HS-5 (cell line): ENCODE measurements at regions not wholly inside any gene's neighbourhood (a gene's known extent, or its start where the extent isn't known, plus 50 kb on each side); places are given as distances from the start of the nearest gene placed in this dataset.

Experiments used
- DNase-seq: peaks from one replicate; pipeline ENCODE4 v3.0.0-alpha.2; 2012; ENCODE audit warnings: low read depth

DNA sequence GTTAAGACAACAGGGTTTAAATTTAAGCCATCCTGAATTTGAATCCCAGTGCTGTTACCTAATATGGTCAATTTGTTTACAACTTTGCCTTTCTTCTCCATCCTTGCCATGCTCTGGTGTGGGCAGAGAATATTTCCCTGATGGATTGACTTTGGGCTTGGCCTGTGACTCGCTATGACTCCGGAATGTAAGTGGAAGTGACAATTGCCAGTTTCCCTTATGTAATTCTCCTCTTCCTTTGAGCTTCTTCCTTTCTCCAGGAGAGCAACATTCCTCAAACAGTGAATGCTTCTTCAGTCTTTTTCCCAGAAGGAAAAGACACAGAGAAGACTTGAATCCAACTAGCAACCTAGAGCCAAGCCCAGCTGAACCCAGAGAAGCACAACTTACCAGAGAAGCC lies 159.1 kb downstream of the LURAP1L start:
- peak; percentile 82 for DNase-seq

DNA sequence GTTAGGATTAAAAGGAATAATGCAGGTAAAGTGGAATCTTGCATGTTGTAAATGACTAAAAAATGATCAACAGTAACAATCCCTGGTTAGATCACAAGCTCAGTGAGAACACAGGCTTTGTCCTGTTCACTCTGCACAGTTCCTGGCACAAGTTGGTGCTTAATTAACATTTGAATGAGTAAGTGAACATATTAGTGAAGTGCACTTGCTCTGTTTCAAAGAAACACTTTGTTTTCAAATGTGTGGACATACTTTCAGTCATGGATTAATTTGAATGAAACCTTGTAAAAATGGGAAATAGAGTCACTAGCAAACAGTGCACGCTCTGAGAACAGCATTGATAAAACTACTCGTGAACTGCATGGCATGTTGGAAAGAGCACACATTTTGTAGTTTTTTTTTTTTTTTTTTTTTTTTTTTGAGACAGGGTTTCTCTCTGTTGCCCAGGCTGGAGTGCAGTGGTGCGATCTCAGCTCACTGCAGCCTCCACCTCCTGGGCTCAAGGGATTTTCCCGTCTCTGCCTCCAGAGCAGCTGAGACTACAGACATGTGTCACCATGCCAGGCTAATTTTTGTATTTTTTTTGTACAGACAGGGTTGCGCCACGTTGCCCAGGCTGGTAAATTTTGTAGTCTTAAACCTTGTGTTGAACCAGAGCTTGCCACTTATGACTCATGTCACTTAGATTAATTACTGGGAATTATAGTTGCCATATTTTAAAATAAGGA lies 159.9 kb downstream of the LURAP1L start:
- no peak for DNase-seq

DNA sequence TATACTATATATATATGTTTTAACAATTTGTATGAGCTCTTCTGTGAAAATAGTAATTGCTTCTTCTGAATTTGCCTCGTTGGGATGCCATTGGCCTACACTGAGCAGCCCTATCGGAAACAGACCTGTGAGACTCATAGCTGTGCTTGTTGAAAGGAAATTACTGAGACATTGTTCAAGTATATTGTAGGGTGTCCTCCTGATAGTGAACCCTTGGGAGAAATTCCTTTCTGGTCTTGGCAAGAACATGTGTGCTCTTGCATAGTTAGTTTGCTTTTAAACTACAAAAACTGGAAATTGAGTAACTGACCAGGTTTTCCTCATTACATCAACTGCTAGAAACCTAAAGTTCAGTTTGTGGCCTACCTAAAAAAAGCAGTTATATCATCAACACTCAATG lies 160.9 kb downstream of the LURAP1L start:
- peak; percentile 37 for DNase-seq

DNA sequence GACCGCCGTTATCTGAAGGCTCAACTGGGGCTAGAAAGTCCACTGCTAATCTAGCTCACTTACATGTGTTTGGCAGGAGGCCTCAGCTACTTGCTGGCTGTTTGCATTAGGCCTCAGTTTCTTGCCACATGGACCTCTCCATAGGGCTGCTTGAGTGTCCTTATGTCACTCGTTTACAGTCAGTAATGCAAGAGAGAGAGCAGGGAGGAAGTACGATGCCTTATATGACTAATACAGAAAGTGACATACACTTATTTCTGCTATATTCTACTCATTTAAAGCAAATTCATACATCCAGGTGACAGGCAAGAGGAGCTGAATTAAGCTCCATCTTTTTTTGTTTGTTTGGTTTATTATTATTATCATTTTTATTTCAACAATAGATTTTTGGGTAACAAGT lies 179.6 kb downstream of the LURAP1L start:
- DNase-seq = no peak

DNA sequence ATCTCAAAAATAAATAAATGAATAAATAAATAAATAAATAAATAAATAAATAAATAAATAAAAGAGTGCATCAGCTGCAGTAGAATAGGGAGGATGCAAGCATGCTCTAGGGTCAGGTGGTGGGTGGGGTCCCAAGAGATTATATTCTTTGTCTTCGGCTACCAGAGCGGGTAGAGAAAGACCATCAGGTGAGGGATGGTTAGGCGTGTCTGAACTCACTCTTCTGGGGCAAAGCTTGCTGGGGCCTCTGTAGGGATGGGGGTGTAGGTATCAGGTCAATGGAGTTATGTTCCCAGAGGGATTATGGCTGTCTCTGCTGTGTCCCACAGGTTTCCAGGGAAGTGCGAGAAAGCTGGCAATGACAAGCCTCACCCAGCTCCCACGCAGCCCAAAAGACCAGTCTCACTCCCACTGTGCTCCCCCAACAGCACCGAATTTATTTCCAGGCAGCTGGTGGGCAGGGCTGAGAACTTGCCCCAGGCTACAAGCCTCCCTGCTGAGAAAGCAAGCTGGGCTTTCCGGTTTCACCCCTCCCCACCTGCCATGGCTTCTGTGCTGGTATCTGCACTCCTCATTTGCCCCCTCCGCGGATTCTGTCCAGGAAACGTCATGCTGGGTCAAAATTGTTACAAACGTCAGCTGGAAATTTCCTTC lies 180.8 kb downstream of the LURAP1L start:
- DNase-seq = no peak

DNA sequence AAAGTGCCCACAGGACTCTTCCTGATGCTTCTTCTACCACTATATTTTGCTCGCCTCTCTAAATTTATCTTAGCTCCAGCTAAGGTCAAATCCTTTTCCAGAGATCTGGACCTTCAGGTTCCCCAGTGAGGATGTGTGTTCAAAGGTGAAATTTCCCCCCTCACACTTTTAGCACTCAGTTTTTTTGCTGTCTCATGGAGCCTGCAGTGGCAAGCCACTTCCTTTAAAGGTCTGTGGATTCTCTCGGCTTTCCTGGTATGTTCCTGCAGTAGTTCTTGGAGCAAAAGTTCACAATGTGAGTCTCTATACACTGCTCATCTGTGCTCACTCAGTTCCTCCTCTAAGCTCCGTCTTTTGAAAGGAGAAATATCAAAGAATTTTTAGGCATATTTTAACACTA lies 181.4 kb downstream of the LURAP1L start:
- no peak for DNase-seq

DNA sequence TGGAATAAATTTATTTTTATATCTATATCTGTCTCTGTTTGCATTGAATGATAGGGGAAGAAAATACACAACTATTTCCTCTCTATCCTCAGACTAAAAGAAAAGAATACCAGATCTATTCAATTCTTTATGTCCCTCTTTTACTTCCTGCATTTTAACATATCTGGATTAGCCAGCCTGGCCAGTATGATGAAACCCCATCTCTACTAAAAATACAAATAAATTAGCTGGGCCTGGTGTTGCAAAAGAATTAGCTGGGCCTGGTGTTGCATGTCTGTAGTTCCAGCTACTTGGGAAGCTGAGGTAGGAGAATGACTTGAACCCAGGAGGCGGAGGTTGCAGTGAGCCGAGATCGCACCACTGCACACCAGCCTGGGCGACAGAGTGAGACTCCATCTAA lies 182.0 kb downstream of the LURAP1L start:
- DNase-seq = no peak

DNA sequence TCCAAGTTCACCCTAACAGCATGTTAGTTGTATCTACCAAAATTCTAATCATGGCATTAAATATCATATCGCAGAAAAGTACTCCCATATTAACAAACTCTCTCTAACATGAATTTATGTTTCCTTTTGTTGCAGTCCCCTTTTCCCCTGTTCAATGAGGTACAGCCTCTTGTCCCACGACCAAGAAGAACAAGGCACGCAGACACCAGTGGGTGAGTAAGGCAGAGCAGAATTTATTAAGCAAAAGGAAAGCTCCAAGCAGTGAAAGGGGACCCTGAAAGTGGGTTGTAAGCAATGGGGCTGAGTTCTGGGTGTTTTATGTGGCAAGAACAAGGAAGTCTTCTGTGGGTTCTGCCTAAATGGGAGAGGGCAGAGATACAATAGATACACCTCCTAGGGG lies 183.5 kb downstream of the LURAP1L start:
- no peak for DNase-seq

DNA sequence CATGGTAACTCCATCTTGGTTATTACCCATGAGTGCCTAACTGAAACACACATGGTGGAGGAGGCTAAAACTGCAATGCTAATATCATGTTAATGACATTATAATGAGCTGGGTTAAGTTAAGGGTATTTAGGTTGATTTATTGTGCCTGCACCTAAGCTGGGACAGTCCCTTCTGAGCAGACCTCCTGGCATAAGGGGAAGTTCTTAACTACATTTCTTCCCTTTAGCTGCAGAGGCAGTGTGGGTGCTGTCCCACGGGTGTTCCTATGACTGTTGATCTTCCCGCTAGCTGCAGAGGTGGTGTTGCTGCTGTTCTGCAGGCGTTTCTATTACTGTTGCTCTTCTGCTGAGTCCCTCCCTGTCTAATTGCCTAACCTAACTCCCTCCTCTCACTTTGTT lies 183.9 kb downstream of the LURAP1L start:
- no peak for DNase-seq

DNA sequence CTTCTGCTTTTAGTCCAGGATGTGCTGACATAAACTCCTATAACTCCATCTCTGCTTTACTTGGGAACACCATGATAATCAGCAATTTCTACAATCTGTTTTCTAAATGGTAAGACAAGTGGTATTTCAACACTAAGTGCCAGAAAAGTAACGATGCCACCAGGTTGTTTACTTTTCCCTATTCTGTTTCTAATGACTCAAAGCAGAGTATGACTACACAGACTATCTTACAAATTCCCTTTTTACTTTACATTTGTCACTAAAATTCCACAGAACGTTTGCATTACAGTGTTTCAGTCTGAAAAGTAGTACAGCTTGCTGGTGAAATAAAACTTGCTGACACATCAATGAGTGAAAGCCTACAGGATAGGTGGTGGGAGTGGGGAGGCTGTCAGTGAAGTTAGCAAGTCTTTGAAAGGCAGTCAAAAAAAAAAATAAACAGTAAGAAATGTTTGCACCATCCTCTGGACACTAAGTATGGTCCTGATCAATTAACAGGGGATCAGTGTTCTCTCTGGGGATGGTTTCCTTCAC lies 186.5 kb downstream of the LURAP1L start:
- peak; percentile 9 for DNase-seq

DNA sequence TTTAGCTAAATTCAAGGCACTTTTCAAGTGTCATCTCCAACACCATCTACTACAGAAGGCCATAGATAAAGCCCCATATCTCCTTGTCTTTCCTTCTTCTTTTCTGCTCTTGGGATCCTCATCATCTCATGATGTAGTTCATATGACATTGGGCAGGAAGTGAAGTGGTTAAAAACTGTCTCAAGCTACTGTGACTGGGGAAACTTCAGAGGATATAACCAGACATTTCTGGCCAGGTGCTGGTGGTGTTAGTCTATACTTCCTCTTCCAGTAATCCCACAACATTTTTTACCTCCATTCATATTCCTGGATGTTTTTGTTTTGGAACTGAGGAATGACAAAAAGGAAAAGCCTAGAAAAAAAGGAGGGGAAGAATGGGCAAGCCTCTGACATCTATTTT lies 188.7 kb downstream of the LURAP1L start:
- no peak for DNase-seq

DNA sequence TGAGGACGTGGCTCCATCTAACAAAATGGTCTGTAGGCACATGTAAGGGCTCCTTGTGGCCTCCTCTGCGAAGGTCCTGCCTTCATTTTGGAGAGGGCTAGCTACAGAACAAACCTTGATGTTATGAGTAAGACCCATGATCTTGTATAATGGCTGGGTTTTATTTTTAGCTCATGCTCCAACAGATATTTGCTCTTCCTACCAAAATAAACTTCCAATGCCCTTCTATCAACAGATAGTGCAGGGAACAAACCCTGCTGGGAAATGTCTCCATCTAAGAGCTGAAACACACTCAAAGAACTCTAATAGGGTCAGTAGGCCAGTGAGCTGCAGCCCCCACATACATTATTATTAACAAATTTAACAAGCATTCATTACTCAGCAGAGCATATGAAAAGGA lies 189.5 kb downstream of the LURAP1L start:
- no peak for DNase-seq

DNA sequence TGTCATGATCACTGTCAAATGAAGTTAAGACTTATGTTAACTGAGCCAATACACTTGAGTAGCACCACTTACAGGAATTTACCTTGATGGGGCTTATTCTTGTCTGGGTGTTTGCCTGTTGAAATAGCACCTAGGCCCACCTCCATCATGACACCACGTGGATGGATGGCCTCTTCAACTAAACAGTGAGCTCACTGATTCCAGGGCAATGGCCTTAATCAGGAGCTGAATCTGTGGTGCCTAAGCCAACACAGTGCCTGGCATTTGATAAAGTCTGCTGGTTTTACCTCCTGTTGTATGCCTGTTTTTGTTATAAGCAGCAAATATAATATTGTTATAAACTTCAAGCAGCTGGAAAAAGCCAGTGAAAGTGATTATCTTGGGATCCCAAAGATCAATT lies 190.5 kb downstream of the LURAP1L start:
- DNase-seq = no peak

DNA sequence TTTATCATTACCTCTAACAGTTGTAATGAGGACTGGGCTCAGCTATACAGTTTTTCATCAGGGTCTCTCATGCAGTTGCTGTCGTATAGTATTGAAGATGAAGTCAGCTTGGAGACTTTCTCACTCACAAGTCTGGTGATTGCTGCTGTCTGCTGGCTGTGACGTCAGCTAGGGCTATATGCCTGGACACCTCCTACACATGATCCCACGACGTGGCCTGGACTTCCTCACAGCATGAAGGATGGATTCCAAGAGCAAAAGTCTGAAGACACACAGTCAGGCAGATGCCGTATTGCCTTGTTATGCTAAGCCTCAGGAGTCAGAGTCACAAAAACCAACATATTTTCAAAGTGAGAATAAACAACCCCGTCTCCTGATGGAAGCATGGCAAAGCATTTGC lies 193.3 kb downstream of the LURAP1L start:
- DNase-seq = no peak

DNA sequence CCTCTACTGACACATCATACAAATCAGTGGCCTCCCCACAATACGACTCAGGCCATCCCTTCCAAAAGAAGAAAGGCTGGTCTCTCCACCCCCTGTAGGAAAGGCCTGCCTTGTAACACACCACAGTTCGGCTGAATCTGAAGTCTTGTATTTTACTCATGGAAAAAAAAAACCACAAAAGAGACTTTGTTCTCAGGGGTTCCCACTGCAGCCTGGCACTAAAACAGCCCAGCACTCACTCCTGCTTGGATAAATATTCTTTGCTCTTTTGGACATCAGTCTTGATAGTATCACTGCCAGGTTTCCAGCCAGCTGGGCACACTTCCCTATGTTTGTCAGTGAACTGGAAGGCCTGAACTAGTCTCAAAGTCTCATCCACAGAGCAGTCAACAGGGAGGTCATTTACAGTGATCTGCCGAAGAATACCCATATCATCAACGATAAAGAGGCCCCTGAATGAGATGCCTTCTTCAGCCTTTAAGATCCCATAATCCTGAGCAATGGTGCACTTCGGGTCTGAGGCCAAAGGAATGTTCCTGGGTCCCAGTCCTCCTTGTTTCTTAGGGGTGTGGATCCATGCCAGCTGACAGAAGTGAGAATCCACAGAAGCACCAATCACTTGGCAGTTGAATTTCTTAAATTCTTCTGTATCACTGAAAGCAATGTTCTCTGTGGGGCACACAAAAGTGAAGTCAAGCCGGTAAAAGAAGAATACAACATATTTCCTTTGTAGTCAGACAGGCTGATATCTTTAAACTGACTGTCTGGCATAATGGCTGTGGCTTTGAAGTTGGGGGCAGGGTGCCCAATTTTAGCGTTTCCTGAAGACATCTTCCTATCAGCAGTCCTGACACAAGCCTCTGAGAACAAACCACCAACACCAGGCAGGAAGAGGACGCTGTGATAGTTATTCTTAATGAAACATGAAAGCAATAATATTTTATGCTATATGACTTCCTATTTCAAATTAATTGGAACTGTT lies 198.1 kb downstream of the LURAP1L start:
- no peak for DNase-seq

DNA sequence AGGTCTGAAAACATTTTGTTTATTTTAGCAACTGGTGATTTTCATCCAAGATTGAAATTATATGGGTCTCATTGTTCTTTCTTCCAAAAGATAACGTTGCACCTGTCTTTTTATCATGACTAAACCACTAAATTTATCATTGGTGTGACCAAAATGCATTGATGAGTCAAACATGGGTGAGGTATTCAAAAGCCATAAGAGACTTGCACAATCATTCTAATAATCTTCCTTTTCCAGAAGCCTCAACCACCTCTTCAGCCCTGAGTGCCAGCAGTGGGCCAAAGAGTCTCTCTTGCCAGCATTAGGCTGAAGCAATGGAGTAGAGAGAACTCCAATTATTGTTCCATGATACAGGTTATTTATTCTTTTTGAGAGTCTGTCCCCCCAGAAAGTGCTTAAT lies 198.9 kb downstream of the LURAP1L start:
- DNase-seq = no peak

DNA sequence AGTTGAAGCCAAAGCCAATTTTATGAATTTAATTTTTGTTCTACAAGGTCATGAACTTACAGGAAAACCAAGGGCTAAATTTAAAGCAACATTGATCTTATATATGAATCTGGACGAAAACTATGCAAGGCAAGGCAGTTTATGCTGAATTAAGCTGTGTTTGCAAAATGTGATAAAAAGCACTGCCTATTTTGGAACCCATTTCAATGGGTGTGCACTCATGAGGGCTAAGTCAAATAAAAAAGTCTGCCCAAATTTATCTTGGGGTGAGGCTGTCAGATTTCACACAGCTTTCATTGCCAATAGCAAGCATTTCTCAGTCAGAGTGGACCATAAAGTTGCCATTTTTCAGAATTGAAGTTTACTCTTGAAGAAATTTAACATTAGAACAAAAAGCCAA lies 199.9 kb downstream of the LURAP1L start:
- no peak for DNase-seq

DNA sequence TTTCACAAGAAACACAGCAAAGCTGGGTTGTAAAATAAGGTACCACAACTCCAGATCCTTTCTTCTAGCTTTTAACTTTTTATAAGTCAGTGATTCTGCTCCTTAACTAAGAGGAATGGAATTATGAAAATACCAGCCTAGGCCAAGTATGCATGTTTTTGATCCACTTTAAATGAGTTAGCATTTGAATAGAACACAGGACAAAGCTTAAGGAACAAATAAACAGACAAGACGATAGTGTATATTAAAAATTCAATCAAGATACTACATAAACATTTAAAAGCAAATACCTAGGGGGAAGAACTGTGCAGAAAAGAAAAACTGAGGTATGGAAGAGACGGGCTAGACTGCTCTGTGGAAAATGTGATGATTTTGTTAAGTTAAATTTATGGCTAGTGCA lies 200.7 kb downstream of the LURAP1L start:
- DNase-seq = no peak

DNA sequence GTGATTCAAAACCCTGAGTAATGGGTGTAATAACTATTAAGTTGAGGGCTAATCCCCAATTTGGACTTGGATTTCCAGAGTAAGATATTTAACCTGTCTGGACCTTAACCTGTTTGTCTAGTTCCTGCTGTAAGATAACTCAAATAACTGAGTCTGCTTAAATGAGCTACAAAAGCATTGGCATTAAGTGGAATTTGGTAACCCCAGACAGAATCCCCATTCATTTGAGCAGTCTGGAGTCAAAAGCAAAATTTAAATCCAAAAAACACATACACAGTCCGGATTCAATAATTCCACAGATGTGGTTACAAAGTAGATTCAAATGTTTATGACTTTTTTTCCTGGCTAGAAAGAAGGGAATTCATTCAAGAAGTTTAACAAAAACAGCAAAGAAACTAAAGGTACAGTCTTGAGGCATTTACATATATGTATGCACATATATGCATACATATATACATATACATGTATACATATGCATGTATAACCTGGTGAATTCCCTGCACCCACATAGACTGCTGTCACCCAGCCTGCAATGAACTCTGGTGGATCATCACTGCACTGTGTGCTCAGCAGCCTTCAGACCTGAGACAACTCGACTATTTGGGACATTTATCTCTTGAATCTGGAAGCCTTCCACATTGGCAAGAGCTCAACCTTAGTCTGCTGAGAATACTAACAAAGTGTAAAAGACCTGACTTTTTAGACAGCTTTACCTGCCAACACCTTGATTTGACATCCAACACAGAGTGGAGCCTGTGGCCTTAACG lies 205.4 kb downstream of the LURAP1L start:
- no peak for DNase-seq

DNA sequence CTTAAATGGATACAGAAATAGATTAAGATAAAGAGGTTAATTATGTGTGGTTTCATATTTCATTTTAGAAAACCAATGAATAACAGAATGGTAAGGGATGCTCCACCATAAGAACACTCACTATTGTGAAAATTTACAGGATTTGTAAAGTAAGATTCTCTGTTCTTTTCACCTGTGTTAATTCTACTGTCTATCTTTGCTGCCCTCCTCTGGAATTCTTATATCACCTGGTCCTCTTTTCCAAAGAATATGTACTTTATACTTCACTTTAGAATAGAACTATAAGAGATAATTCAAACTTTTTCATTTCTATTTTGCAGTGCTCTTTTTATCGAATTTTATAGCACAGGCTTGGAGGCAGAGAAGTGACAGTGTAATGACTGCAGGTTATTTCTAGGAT lies 213.4 kb downstream of the LURAP1L start:
- DNase-seq = no peak

DNA sequence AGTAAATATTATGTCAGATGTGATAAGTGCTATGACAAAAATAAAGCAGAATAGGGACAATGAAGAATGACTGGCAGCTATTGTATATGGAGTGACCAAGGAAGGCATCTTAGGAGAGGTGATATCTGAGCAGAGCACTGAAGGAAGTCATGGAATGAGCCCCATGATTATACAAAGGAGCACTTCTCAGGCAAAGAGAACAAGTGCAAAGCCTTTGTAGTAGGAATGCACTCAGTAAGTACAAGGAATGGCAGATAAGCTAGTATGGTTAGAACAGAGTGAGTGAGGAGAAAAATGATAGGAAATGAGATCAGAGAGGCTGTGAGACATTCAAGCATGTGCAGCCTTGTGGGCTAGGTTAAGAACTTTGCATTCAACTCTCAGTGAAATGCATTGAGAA lies 214.8 kb downstream of the LURAP1L start:
- DNase-seq = no peak

DNA sequence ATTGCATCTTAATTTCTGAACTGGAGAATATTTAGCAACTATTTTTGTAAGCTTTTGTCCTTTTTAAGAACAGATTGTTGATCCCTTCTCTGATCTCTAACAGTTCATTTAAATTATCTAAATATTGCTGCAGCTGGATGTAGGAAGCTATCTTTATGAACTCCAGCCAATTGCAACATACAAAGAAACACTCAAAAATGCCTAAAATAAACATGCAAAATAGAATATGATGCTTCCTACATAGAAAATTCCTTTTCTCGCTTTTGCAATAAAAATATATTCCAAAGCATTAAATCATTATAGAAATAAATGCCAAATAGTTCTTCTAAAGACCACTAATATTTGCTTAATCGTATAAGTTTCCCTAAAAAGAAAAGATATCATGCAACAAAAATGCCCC lies 218.6 kb downstream of the LURAP1L start:
- DNase-seq = no peak
